ENCODE measurements at regions not wholly inside any gene's neighbourhood (a gene's known extent, or its start where the extent isn't known, plus 50 kb on each side); places are given as distances from the start of the nearest gene placed in this dataset.

DNA sequence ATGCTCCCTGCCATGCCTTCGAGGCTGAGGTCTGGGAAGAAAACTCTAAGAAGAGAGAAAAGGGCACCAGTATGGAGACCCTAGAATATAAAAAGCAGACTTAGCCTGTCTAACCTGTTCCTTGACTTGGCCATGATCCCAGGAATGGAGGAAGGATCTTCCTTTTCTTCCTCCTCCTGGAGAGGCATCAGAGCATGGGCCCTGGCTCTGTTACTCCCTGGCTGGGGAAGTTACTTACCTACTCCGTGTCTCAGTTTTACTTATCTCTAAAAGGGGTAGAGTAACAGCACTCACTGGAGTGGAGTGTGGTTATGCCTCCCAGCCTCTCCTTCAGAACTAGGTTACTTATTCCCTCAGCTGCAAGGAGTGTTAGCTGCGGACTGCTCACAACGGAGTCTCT is 55.2 kb upstream of the PHF21A start:
- TF ChIP-seq, protein P1, sequence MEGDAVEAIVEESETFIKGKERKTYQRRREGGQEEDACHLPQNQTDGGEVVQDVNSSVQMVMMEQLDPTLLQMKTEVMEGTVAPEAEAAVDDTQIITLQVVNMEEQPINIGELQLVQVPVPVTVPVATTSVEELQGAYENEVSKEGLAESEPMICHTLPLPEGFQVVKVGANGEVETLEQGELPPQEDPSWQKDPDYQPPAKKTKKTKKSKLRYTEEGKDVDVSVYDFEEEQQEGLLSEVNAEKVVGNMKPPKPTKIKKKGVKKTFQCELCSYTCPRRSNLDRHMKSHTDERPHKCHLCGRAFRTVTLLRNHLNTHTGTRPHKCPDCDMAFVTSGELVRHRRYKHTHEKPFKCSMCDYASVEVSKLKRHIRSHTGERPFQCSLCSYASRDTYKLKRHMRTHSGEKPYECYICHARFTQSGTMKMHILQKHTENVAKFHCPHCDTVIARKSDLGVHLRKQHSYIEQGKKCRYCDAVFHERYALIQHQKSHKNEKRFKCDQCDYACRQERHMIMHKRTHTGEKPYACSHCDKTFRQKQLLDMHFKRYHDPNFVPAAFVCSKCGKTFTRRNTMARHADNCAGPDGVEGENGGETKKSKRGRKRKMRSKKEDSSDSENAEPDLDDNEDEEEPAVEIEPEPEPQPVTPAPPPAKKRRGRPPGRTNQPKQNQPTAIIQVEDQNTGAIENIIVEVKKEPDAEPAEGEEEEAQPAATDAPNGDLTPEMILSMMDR (IDR thresholded peaks at IDR 0.05): no peak
- no peak for TF ChIP-seq POLR2A (IDR thresholded peaks at IDR 0.05)
